Suprapubic skin (tissue), 3 donors: ENCODE measurements at regions not wholly inside any gene's neighbourhood (a gene's known extent, or its start where the extent isn't known, plus 50 kb on each side); places are given as distances from the start of the nearest gene placed in this dataset.
"Not testable (repeated sequence)": the region's sequence is repeated elsewhere in the genome, so short reads cannot be mapped to it uniquely, and the experiment has no call there.

Experiments
- CTCF ChIP-seq, 2 donors: fragments of 200-600 bp in 1 of 2; fragments of 450-650 bp in 1 of 2; sonication (generic) in 1 of 2; IDR thresholded peaks; one replicate each; pipeline ENCODE4 v1.5.1; 2016 to 2019; ENCODE audit warnings: antibody characterized with exemption in 2 of 2, mild to moderate bottlenecking in 1 of 2, moderate library complexity in 1 of 2
- POLR2A ChIP-seq, 2 donors: fragments of 450-650 bp; IDR thresholded peaks; one replicate each; pipeline ENCODE4 v1.6.1; 2017; ENCODE audit warnings: antibody characterized with exemption in 2 of 2, mild to moderate bottlenecking in 2 of 2, moderate library complexity in 2 of 2

GRCh38 chr16:21370791-21371190 is 92.7 kb upstream of the CRYM start:
- TF ChIP-seq CTCF, POLR2A (IDR thresholded peaks at IDR 0.05): not testable (repeated sequence)
